ENCODE measurements at regions not wholly inside any gene's neighbourhood (a gene's known extent, or its start where the extent isn't known, plus 50 kb on each side); places are given as distances from the start of the nearest gene placed in this dataset.

- no peak for DNase-seq (ENCODE audit: low spot score)
These were observed 302.4 kb downstream of the SMARCA2 start for GRCh38 chr9:2317591-2317990.

- peak; percentile 54 for DNase-seq (ENCODE audit: low spot score)
These were observed 302.2 kb upstream of the VLDLR start for GRCh38 chr9:2319421-2319820.

- DNase-seq (ENCODE audit: low spot score), result no peak
These were observed 301.5 kb upstream of the VLDLR start for GRCh38 chr9:2320114-2320513.

- no peak for DNase-seq (ENCODE audit: low spot score)
These were observed 301.0 kb upstream of the VLDLR start for GRCh38 chr9:2320632-2321031.

GRCh38 chr9:2321523-2322148, 300.0 kb upstream of the VLDLR start:
- DNase-seq (ENCODE audit: low spot score), result no peak

- no peak for DNase-seq (ENCODE audit: low spot score)
These were observed 296.8 kb upstream of the VLDLR start for GRCh38 chr9:2324742-2325141.

GRCh38 chr9:2332663-2333062, 288.9 kb upstream of the VLDLR start:
- no peak for DNase-seq (ENCODE audit: low spot score)

- no peak for DNase-seq (ENCODE audit: low spot score)
These were observed 286.3 kb upstream of the VLDLR start for GRCh38 chr9:2335260-2335659.

- DNase-seq (ENCODE audit: low spot score), result no peak
These were observed 285.5 kb upstream of the VLDLR start for GRCh38 chr9:2336055-2336454.

GRCh38 chr9:2337131-2337530, 284.5 kb upstream of the VLDLR start:
- DNase-seq (ENCODE audit: low spot score), result no peak

- DNase-seq (ENCODE audit: low spot score), result no peak
These were observed 284.0 kb upstream of the VLDLR start for GRCh38 chr9:2337627-2338026.

GRCh38 chr9:2338777-2339365, 282.7 kb upstream of the VLDLR start:
- DNase-seq (ENCODE audit: low spot score), result no peak

- no peak for DNase-seq (ENCODE audit: low spot score)
These were observed 282.2 kb upstream of the VLDLR start for GRCh38 chr9:2339416-2339815.

GRCh38 chr9:2340046-2340760, 281.4 kb upstream of the VLDLR start:
- DNase-seq (ENCODE audit: low spot score), result no peak

- no peak for DNase-seq (ENCODE audit: low spot score)
These were observed 280.5 kb upstream of the VLDLR start for GRCh38 chr9:2341126-2341525.

GRCh38 chr9:2341956-2342355, 279.6 kb upstream of the VLDLR start:
- no peak for DNase-seq (ENCODE audit: low spot score)

GRCh38 chr9:2343756-2344155, 277.8 kb upstream of the VLDLR start:
- DNase-seq (ENCODE audit: low spot score), result no peak

- DNase-seq (ENCODE audit: low spot score), result no peak
These were observed 277.2 kb upstream of the VLDLR start for GRCh38 chr9:2344436-2344835.

GRCh38 chr9:2345013-2345412, 276.6 kb upstream of the VLDLR start:
- no peak for DNase-seq (ENCODE audit: low spot score)

- DNase-seq (ENCODE audit: low spot score), result no peak
These were observed 275.2 kb upstream of the VLDLR start for GRCh38 chr9:2346277-2346913.

- no peak for DNase-seq (ENCODE audit: low spot score)
These were observed 270.3 kb upstream of the VLDLR start for GRCh38 chr9:2351324-2351723.

GRCh38 chr9:2354216-2354615, 267.4 kb upstream of the VLDLR start:
- no peak for DNase-seq (ENCODE audit: low spot score)

Data from GM03348 (cell line).